ENCODE measurements at regions not wholly inside any gene's neighbourhood (a gene's known extent, or its start where the extent isn't known, plus 50 kb on each side); places are given as distances from the start of the nearest gene placed in this dataset.

DNA sequence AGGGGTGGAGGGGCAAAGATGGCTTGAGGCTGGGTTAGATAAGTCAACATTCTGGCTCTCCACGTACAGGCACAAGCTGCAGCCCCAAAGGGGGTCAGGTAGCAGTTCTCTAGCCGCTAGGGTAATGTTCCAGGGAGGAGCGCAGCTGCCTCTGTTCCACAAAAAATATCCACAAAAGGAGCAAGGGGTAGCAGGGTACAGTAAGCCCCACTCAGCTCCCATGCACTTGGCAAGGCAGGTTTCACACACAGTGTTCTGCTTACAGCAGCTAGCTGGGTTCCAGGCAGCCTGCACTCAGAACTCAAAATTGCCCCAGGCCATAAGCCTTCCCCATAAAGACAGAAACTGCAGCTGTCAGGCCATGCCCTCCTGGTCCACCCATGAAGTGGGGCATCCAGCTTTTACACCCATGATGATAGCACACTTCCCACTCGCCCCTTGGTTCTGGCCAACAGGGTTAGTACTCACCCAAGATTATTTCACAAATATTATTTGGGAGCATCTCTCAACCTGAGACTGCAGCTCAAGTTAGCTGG, 130.0 kb downstream of the CYSLTR2 start:
- Histone ChIP-seq H3K4me1 (ENCODE audit: control insufficient read depth in 1 of 2, insufficient read depth in 2 of 2, low read length in 2 of 2) (peaks cover 21 to 26% of the 10 kb centered on the region in 2 donors), H3K4me2 (replicated peaks; ENCODE audit: extremely low read depth, low read length, poor library complexity, severe bottlenecking) (peak overlapping the region; percentile 4), H3K27me3 (ENCODE audit: control insufficient read depth in 2 of 2, insufficient read depth in 2 of 2, low read length in 2 of 2) (no peaks in the 10 kb centered on the region), H3K36me3 (replicated peaks in 1 of 2; ENCODE audit: control insufficient read depth in 1 of 2, insufficient read depth in 2 of 2, low read length in 2 of 2) (no peaks in the 10 kb centered on the region), H3K9ac (ENCODE audit: insufficient read depth, low read length, poor library complexity, severe bottlenecking) (peak overlapping the region; percentile 28), H3K4me3 (replicated peaks in 1 of 3; ENCODE audit: low read depth in 2 of 3, low read length in 3 of 3) (peak overlapping the region in 1 of 3 experiments; percentile 18), H3K27ac (ENCODE audit: low read depth in 1 of 2, low read length in 2 of 2) (peak overlapping the region; percentile 73 to 92), H3K9me3 (replicated peaks in 1 of 2; ENCODE audit: control insufficient read depth in 1 of 2, insufficient read depth in 1 of 2, low read length in 2 of 2) (peaks cover 2 to 17% of the 10 kb centered on the region in 2 donors), H2AFZ (ENCODE audit: insufficient read depth, low read depth, low read length, poor library complexity, severe bottlenecking) (peak overlapping the region; percentile 16), H3K79me2 (ENCODE audit: insufficient read depth, low read length) (no peaks in the 10 kb centered on the region), H4K20me1 (ENCODE audit: insufficient read depth, low read length) (no peaks in the 10 kb centered on the region)
- no peak for TF ChIP-seq CTCF (IDR thresholded peaks at IDR 0.05)
- Mint-ChIP-seq H3K36me3 (peaks cover 2 to 5% of the 10 kb centered on the region in 2 donors), H3K4me3 (peak overlapping the region in 1 of 2 donors; percentile 39), H3K27ac (peak overlapping the region; percentile 93 to 99 (median 98)), H3K27me3 (ENCODE audit: low read depth in 3 of 3) (peaks cover 0 to 2% (median 0%) of the 10 kb centered on the region in 3 donors), H3K4me1 (peaks cover 32% of the 10 kb centered on the region), H3K9me3 (peaks cover 9 to 28% (median 14%) of the 10 kb centered on the region in 7 donors)
- no peak for DNase-seq
- intact Hi-C loops (cut with micrococcal nuclease) = loop anchor here in 1 of 2 donors (2.0 to 5.0 kb wide), 2 partner anchors 79 to 99 kb away; no protein-coding TSS in a partner anchor
- WGBS (ENCODE audit: insufficient coverage) = 90% methylated on average over 3 of the region's 4 CpGs

DNA sequence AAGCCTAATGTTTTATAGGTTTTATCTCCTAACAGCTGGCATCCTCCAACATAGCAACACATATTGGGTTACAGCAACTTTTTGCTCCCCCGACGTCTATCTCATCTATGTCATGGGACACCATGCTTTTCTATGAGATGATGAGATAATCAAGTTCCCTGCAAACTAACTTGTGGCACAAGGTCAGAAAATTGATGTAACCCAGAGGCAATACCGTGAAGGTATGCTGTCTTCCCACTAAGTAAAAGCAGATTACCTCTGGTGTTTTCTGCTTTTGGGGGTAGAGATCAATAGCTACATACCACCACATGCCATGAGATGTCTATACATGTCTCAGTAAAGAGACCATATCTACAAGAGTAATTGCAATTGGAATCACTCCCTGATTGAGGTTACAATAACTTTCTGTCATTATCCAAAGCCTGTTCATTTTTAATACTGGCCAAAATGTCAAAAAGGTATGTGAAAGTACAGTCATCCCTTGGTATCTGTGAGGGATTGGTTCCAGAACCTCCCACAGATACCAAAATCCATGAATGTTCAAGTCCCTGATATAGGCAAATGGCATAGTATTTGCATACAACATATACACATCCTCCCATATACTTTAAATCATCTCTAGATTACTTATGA, 131.3 kb downstream of the CYSLTR2 start:
- Histone ChIP-seq H3K9ac (ENCODE audit: insufficient read depth, low read length, poor library complexity, severe bottlenecking) (no peak overlapping the region), H3K9me3 (replicated peaks in 1 of 2; ENCODE audit: control insufficient read depth in 1 of 2, insufficient read depth in 1 of 2, low read length in 2 of 2) (peaks cover 2 to 13% of the 10 kb centered on the region in 2 donors), H3K4me1 (ENCODE audit: control insufficient read depth in 1 of 2, insufficient read depth in 2 of 2, low read length in 2 of 2) (peaks cover 21 to 26% of the 10 kb centered on the region in 2 donors), H3K36me3 (replicated peaks in 1 of 2; ENCODE audit: control insufficient read depth in 1 of 2, insufficient read depth in 2 of 2, low read length in 2 of 2) (no peaks in the 10 kb centered on the region), H3K27ac (ENCODE audit: low read depth in 1 of 2, low read length in 2 of 2) (no peak overlapping the region), H3K27me3 (ENCODE audit: control insufficient read depth in 2 of 2, insufficient read depth in 2 of 2, low read length in 2 of 2) (no peaks in the 10 kb centered on the region), H3K4me2 (replicated peaks; ENCODE audit: extremely low read depth, low read length, poor library complexity, severe bottlenecking) (no peak overlapping the region), H4K20me1 (ENCODE audit: insufficient read depth, low read length) (no peaks in the 10 kb centered on the region), H3K4me3 (replicated peaks in 1 of 3; ENCODE audit: low read depth in 2 of 3, low read length in 3 of 3) (no peak overlapping the region), H3K79me2 (ENCODE audit: insufficient read depth, low read length) (no peaks in the 10 kb centered on the region), H2AFZ (ENCODE audit: insufficient read depth, low read depth, low read length, poor library complexity, severe bottlenecking) (no peak overlapping the region)
- DNase-seq = no peak
- Mint-ChIP-seq H3K4me1 (peaks cover 32% of the 10 kb centered on the region), H3K36me3 (peaks cover 2 to 5% of the 10 kb centered on the region in 2 donors), H3K4me3 (no peak overlapping the region), H3K27me3 (ENCODE audit: low read depth in 3 of 3) (peaks cover 0 to 2% (median 0%) of the 10 kb centered on the region in 3 donors), H3K27ac (no peak overlapping the region), H3K9me3 (peaks cover 6 to 27% (median 14%) of the 10 kb centered on the region in 7 donors)
- no peak for TF ChIP-seq CTCF (IDR thresholded peaks at IDR 0.05)
- intact Hi-C loops (cut with micrococcal nuclease) = loop anchor here in 1 of 2 donors (2.0 to 5.0 kb wide), 2 partner anchors 78 to 97 kb away; no protein-coding TSS in a partner anchor
- WGBS (ENCODE audit: insufficient coverage) = no CpG with 5 or more reads among the region's 3 CpGs
